Endothelial cell (in vitro differentiated cells): ENCODE measurements at regions not wholly inside any gene's neighbourhood (a gene's known extent, or its start where the extent isn't known, plus 50 kb on each side); places are given as distances from the start of the nearest gene placed in this dataset.

ENCODE experiments used
- DNase-seq: peaks from one replicate; pipeline ENCODE4 v3.0.0; 2021; ENCODE audit warnings: low spot score
- H3K27ac Mint-ChIP-seq: one replicate; pipeline ENCODE4 v1.8.0; 2021; ENCODE audit warnings: mixed read lengths, inconsistent platforms; ENCODE audit not compliant: unreplicated experiment
- H3K27me3 Mint-ChIP-seq: one replicate; pipeline ENCODE4 v1.8.0; 2021; ENCODE audit warnings: mild to moderate bottlenecking, moderate library complexity, mixed read lengths, inconsistent platforms; ENCODE audit not compliant: unreplicated experiment
- H3K36me3 Mint-ChIP-seq: one replicate; pipeline ENCODE4 v1.8.0; 2021; ENCODE audit warnings: mild to moderate bottlenecking, low read depth, mixed read lengths, inconsistent platforms; ENCODE audit not compliant: unreplicated experiment
- H3K4me1 Mint-ChIP-seq: one replicate; pipeline ENCODE4 v1.8.0; 2021; ENCODE audit warnings: mild to moderate bottlenecking, mixed read lengths, inconsistent platforms; ENCODE audit not compliant: unreplicated experiment
- H3K4me3 Mint-ChIP-seq: one replicate; pipeline ENCODE4 v1.8.0; 2021; ENCODE audit warnings: mild to moderate bottlenecking, mixed read lengths, inconsistent platforms; ENCODE audit not compliant: unreplicated experiment
- H3K9me3 Mint-ChIP-seq: one replicate; pipeline ENCODE4 v1.8.0; 2021; ENCODE audit warnings: mixed read lengths, inconsistent platforms; ENCODE audit not compliant: unreplicated experiment
- CTCF ChIP-seq: fragments of 200-600 bp; sonication (generic); IDR thresholded peaks from one replicate; pipeline ENCODE4 v1.5.0; 2021; ENCODE audit warnings: antibody characterized with exemption; ENCODE audit not compliant: unreplicated experiment

GRCh38 chr1:199377211-199377610 lies 650.3 kb upstream of the NR5A2 start:
- TF ChIP-seq CTCF, result no peak
- Mint-ChIP-seq H3K4me3 (no peak overlapping the region), H3K9me3 (no peaks in the 10 kb centered on the region), H3K27ac (no peak overlapping the region), H3K4me1 (no peaks in the 10 kb centered on the region), H3K36me3 (no peaks in the 10 kb centered on the region), H3K27me3 (no peaks in the 10 kb centered on the region)
- DNase-seq, result no peak

GRCh38 chr1:199383793-199384192 lies 643.7 kb upstream of the NR5A2 start:
- TF ChIP-seq CTCF, result no peak
- no peak overlapping the region for H3K4me3 Mint-ChIP-seq
- no peak for DNase-seq
- no peaks in the 10 kb centered on the region for H3K27me3 Mint-ChIP-seq
- no peaks in the 10 kb centered on the region for H3K9me3 Mint-ChIP-seq
- no peaks in the 10 kb centered on the region for H3K4me1 Mint-ChIP-seq
- no peak overlapping the region for H3K27ac Mint-ChIP-seq
- H3K36me3 Mint-ChIP-seq, result no peaks in the 10 kb centered on the region

GRCh38 chr1:199394856-199395255 lies 632.7 kb upstream of the NR5A2 start:
- no peaks in the 10 kb centered on the region for H3K9me3 Mint-ChIP-seq
- no peaks in the 10 kb centered on the region for H3K4me1 Mint-ChIP-seq
- H3K27ac Mint-ChIP-seq, result no peak overlapping the region
- H3K4me3 Mint-ChIP-seq, result no peak overlapping the region
- TF ChIP-seq CTCF, result no peak
- no peak for DNase-seq
- H3K27me3 Mint-ChIP-seq, result peaks cover 2% of the 10 kb centered on the region
- H3K36me3 Mint-ChIP-seq, result no peaks in the 10 kb centered on the region

GRCh38 chr1:199396456-199396855 lies 631.1 kb upstream of the NR5A2 start:
- no peak for TF ChIP-seq CTCF
- no peak overlapping the region for H3K27ac Mint-ChIP-seq
- no peaks in the 10 kb centered on the region for H3K36me3 Mint-ChIP-seq
- H3K4me3 Mint-ChIP-seq, result no peak overlapping the region
- no peak for DNase-seq
- H3K9me3 Mint-ChIP-seq, result no peaks in the 10 kb centered on the region
- peaks cover 5% of the 10 kb centered on the region for H3K4me1 Mint-ChIP-seq
- peaks cover 2% of the 10 kb centered on the region for H3K27me3 Mint-ChIP-seq

GRCh38 chr1:199399996-199400724 lies 627.4 kb upstream of the NR5A2 start:
- no peaks in the 10 kb centered on the region for H3K9me3 Mint-ChIP-seq
- DNase-seq, result no peak
- peaks cover 1% of the 10 kb centered on the region for H3K27me3 Mint-ChIP-seq
- H3K4me3 Mint-ChIP-seq, result no peak overlapping the region
- H3K4me1 Mint-ChIP-seq, result peaks cover 5% of the 10 kb centered on the region
- no peak for TF ChIP-seq CTCF
- peak overlapping the region; percentile 81 for H3K27ac Mint-ChIP-seq
- H3K36me3 Mint-ChIP-seq, result no peaks in the 10 kb centered on the region
